ENCODE measurements at regions not wholly inside any gene's neighbourhood (a gene's known extent, or its start where the extent isn't known, plus 50 kb on each side); places are given as distances from the start of the nearest gene placed in this dataset.

DNA sequence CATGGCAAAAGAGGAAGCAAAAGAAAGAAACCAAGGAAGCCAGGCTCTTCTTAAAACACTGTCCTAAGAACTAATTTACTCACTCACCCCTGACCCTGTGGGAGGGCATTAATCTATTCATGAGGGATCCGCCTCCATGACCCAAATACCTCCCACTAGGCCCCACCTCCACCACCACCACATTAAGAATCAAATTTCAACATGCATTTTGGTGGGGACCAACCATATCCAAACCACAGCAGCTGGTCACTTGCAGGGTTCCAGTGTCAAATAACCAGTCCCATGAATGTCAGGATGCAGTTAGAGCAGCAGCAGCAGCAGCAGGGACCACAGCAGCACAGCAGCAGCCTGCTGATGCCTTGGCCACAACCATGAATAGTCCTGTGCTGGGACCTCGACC is 83.8 kb downstream of the ZC3H11B start:
- Histone ChIP-seq H3K4me3 (no peak overlapping the region), H3K27ac (no peak overlapping the region)
- WGBS, 4 donors, result 46 to 65% (median 60%) methylated on average over 2 of the region's 2 CpGs

DNA sequence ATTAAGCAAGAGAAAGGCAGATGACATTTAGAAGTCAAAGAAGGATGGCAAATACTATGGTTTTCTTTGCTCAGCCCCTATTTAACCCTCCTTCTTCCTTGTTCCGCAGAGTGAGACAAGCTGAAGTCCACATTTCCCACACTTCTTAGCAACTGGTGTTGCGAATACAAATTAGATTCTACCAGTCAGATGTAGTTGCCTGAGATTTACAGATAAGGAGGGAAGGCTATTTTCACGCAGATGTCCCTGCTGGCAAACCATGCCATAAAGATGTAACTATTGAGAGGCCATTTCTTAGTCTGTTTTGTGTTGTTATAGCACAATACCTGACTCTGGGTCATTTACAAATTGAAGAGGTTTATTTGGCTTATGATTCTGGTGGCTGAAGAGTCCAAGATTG is 84.3 kb downstream of the ZC3H11B start:
- no peak overlapping the region for H3K27ac ChIP-seq
- H3K4me3 ChIP-seq, result no peak overlapping the region
- no peaks in the 10 kb centered on the region for H3K27me3 ChIP-seq
- TF ChIP-seq, protein P1, sequence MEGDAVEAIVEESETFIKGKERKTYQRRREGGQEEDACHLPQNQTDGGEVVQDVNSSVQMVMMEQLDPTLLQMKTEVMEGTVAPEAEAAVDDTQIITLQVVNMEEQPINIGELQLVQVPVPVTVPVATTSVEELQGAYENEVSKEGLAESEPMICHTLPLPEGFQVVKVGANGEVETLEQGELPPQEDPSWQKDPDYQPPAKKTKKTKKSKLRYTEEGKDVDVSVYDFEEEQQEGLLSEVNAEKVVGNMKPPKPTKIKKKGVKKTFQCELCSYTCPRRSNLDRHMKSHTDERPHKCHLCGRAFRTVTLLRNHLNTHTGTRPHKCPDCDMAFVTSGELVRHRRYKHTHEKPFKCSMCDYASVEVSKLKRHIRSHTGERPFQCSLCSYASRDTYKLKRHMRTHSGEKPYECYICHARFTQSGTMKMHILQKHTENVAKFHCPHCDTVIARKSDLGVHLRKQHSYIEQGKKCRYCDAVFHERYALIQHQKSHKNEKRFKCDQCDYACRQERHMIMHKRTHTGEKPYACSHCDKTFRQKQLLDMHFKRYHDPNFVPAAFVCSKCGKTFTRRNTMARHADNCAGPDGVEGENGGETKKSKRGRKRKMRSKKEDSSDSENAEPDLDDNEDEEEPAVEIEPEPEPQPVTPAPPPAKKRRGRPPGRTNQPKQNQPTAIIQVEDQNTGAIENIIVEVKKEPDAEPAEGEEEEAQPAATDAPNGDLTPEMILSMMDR (IDR thresholded peaks at IDR 0.05), result no peak
- no peak for TF ChIP-seq POLR2A (IDR thresholded peaks at IDR 0.05)
- no peak for DNase-seq
- no peaks in the 10 kb centered on the region for H3K9me3 ChIP-seq (replicated peaks in 1 of 3)
- intact Hi-C loops (cut with DNase I), result no loop called here
- H3K36me3 ChIP-seq (replicated peaks in 1 of 2), result no peaks in the 10 kb centered on the region
- H3K4me1 ChIP-seq (replicated peaks in 1 of 2), result no peaks in the 10 kb centered on the region
- 85 to 93% (median 89%) methylated on average over 3 of the region's 3 CpGs for WGBS, 4 donors

More for the DNA sequence above, 83.8 kb downstream of the ZC3H11B start:
- no peaks in the 10 kb centered on the region for H3K4me1 ChIP-seq (replicated peaks in 1 of 2)
- H3K9me3 ChIP-seq (replicated peaks in 1 of 3), result no peaks in the 10 kb centered on the region
- H3K27me3 ChIP-seq, result no peaks in the 10 kb centered on the region
- intact Hi-C loops (cut with DNase I), result no loop called here
- no peaks in the 10 kb centered on the region for H3K36me3 ChIP-seq (replicated peaks in 1 of 2)
- no peak for DNase-seq
- no peak for TF ChIP-seq POLR2A (IDR thresholded peaks at IDR 0.05)
- TF ChIP-seq, protein P1 (IDR thresholded peaks at IDR 0.05), result no peak

DNA sequence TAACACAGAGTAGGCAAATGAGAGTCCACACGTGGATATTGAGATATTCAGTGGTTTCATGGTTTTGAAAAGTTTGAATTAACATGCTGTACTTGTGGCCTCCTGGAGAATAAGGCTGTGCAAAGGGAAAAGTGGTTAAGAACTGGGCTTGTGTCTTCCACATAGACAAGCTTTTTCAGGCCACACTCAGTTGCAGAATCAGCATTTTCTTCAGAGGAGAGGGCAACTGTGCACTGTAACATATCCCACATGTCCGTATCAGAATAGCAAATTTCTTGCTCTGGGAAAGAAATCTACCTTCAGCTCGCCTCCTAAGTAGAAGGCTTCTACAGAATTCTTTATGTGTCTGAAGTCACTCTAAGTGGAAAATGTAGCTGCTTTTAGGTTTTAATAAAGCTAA is 84.9 kb downstream of the ZC3H11B start:
- 80 to 86% (median 81%) methylated on average over 3 of the region's 3 CpGs for WGBS, 4 donors
- H3K27ac ChIP-seq, result no peak overlapping the region
- no peak overlapping the region for H3K4me3 ChIP-seq
- no peaks in the 10 kb centered on the region for H3K36me3 ChIP-seq (replicated peaks in 1 of 2)
- intact Hi-C loops (cut with DNase I), result no loop called here
- H3K4me1 ChIP-seq (replicated peaks in 1 of 2), result no peaks in the 10 kb centered on the region
- no peak for TF ChIP-seq POLR2A (IDR thresholded peaks at IDR 0.05)
- TF ChIP-seq, protein P1 (IDR thresholded peaks at IDR 0.05), result no peak
- no peak for DNase-seq
- H3K27me3 ChIP-seq, result no peaks in the 10 kb centered on the region
- H3K9me3 ChIP-seq (replicated peaks in 1 of 3), result no peaks in the 10 kb centered on the region

DNA sequence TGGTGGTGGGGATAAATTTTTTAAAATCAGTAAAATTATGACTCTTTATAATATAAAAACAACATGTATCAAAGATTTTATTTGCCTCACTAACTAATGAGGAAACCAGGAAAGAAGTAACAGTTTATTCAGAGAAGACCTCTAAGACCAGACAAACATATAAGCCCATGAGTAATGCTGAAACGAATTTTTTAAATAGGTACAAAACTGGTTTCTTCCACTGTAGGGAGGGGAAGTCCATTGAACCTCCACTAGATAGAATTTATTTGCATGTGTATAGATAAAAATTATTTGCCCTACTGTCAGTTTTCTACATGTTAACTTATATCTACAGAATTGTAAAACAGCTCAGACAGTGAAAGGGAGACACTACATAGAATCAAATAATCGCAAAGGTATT is 86.8 kb downstream of the ZC3H11B start:
- no peaks in the 10 kb centered on the region for H3K36me3 ChIP-seq (replicated peaks in 1 of 2)
- 74 to 83% (median 79%) methylated on average over 2 of the region's 2 CpGs for WGBS, 4 donors
- H3K4me3 ChIP-seq, result no peak overlapping the region
- H3K4me1 ChIP-seq (replicated peaks in 1 of 2), result no peaks in the 10 kb centered on the region
- DNase-seq, result no peak
- H3K9me3 ChIP-seq (replicated peaks in 1 of 3), result no peaks in the 10 kb centered on the region
- H3K27ac ChIP-seq, result no peak overlapping the region
- TF ChIP-seq, protein P1 (IDR thresholded peaks at IDR 0.05), result no peak
- TF ChIP-seq POLR2A (IDR thresholded peaks at IDR 0.05), result no peak
- H3K27me3 ChIP-seq, result no peaks in the 10 kb centered on the region
- intact Hi-C loops (cut with DNase I), result no loop called here

Data from adrenal gland (tissue), 9 donors.